HUES64 (cell line): ENCODE measurements at regions not wholly inside any gene's neighbourhood (a gene's known extent, or its start where the extent isn't known, plus 50 kb on each side); places are given as distances from the start of the nearest gene placed in this dataset.

ENCODE experiments used
- H3K27ac ChIP-seq: 2 replicates; pipeline ENCODE4 v1.7.0; 2013; ENCODE audit warnings: low read depth, low read length, inconsistent platforms
- H3K27me3 ChIP-seq: 2 replicates; pipeline ENCODE4 v1.6.1; 2013; ENCODE audit warnings: mild to moderate bottlenecking, low read length; ENCODE audit not compliant: insufficient read depth
- H3K36me3 ChIP-seq: 2 replicates; pipeline ENCODE4 v1.6.1; 2013; ENCODE audit warnings: mild to moderate bottlenecking, low read length; ENCODE audit not compliant: insufficient read depth
- H3K4me1 ChIP-seq: 2 replicates; pipeline ENCODE4 v1.6.1; 2013; ENCODE audit warnings: mild to moderate bottlenecking, low read length, moderate library complexity; ENCODE audit not compliant: insufficient read depth
- H3K4me3 ChIP-seq: 2 replicates; pipeline ENCODE4 v1.5.1; 2013; ENCODE audit warnings: mild to moderate bottlenecking, low read length, moderate library complexity
- H3K9ac ChIP-seq: 2 replicates; pipeline ENCODE4 v1.6.1; 2013; ENCODE audit warnings: mild to moderate bottlenecking, low read depth, low read length
- H3K9me3 ChIP-seq: 2 replicates; pipeline ENCODE4 v1.6.1; 2013; ENCODE audit warnings: low read depth, low read length; ENCODE audit not compliant: insufficient read depth
- WGBS: fragments of 150-250, 120-280 bp; methylation state at CpG from one replicate; pipeline ENCODE4 v1.1.7; 2013; ENCODE audit warnings: missing lambda C conversion rate; 5-methylcytosine and 5-hydroxymethylcytosine counted together

GRCh38 chr4:124887739-124888138, 175.2 kb upstream of the ANKRD50 start:
- no peaks in the 10 kb centered on the region for H3K27me3 ChIP-seq
- no peaks in the 10 kb centered on the region for H3K9me3 ChIP-seq
- 95% methylated on average over 2 of the region's 3 CpGs for WGBS
- no peak overlapping the region for H3K27ac ChIP-seq
- no peak overlapping the region for H3K9ac ChIP-seq
- no peaks in the 10 kb centered on the region for H3K36me3 ChIP-seq
- H3K4me1 ChIP-seq = peaks cover 10% of the 10 kb centered on the region
- no peak overlapping the region for H3K4me3 ChIP-seq

- no peak overlapping the region for H3K9ac ChIP-seq
- 86% methylated on average over 1 of the region's 2 CpGs for WGBS
- H3K9me3 ChIP-seq = no peaks in the 10 kb centered on the region
- H3K36me3 ChIP-seq = no peaks in the 10 kb centered on the region
- no peak overlapping the region for H3K4me3 ChIP-seq
- no peak overlapping the region for H3K27ac ChIP-seq
- no peaks in the 10 kb centered on the region for H3K27me3 ChIP-seq
- peaks cover 10% of the 10 kb centered on the region for H3K4me1 ChIP-seq
These were observed 171.8 kb upstream of the ANKRD50 start for GRCh38 chr4:124884316-124884715.

GRCh38 chr4:124883632-124884031, 171.1 kb upstream of the ANKRD50 start:
- peaks cover 10% of the 10 kb centered on the region for H3K4me1 ChIP-seq
- H3K4me3 ChIP-seq = no peak overlapping the region
- H3K9ac ChIP-seq = no peak overlapping the region
- no peaks in the 10 kb centered on the region for H3K27me3 ChIP-seq
- H3K36me3 ChIP-seq = no peaks in the 10 kb centered on the region
- WGBS = 90% methylated on average over 4 of the region's 4 CpGs
- H3K27ac ChIP-seq = no peak overlapping the region
- no peaks in the 10 kb centered on the region for H3K9me3 ChIP-seq

GRCh38 chr4:124879195-124879594, 166.7 kb upstream of the ANKRD50 start:
- WGBS = 100% methylated on average over 1 of the region's 2 CpGs
- H3K9me3 ChIP-seq = peaks cover 6% of the 10 kb centered on the region; the same call in 1 of the 2 replicates
- no peaks in the 10 kb centered on the region for H3K36me3 ChIP-seq
- no peak overlapping the region for H3K27ac ChIP-seq
- no peak overlapping the region for H3K4me3 ChIP-seq
- H3K9ac ChIP-seq = no peak overlapping the region
- no peaks in the 10 kb centered on the region for H3K27me3 ChIP-seq
- peaks cover 17% of the 10 kb centered on the region for H3K4me1 ChIP-seq

GRCh38 chr4:124874172-124874450, 161.6 kb upstream of the ANKRD50 start:
- H3K9me3 ChIP-seq = peaks cover 6% of the 10 kb centered on the region; the same call in 1 of the 2 replicates
- no peak overlapping the region for H3K4me3 ChIP-seq
- peaks cover 22% of the 10 kb centered on the region for H3K4me1 ChIP-seq
- peak overlapping the region; percentile 70; the same call in 1 of the 2 replicates for H3K27ac ChIP-seq
- no peak overlapping the region for H3K9ac ChIP-seq
- no peaks in the 10 kb centered on the region for H3K27me3 ChIP-seq
- H3K36me3 ChIP-seq = no peaks in the 10 kb centered on the region
- 31% methylated on average over 1 of the region's 2 CpGs for WGBS

GRCh38 chr4:124873361-124874171, 161.0 kb upstream of the ANKRD50 start:
- Histone ChIP-seq H3K27me3 (no peaks in the 10 kb centered on the region), H3K36me3 (no peaks in the 10 kb centered on the region), H3K9me3 (peaks cover 6% of the 10 kb centered on the region; the same call in 1 of the 2 replicates), H3K4me1 (peaks cover 22% of the 10 kb centered on the region), H3K27ac (peak overlapping the region; percentile 74), H3K9ac (no peak overlapping the region), H3K4me3 (0 out of 2 replicates have a peak overlapping the region, but pooled peaks have one; percentile 7)
- WGBS = 17% methylated on average over 2 of the region's 2 CpGs

- Histone ChIP-seq H3K4me3 (no peak overlapping the region), H3K27ac (no peak overlapping the region), H3K4me1 (peaks cover 22% of the 10 kb centered on the region), H3K9me3 (peaks cover 6% of the 10 kb centered on the region; the same call in 1 of the 2 replicates), H3K36me3 (no peaks in the 10 kb centered on the region), H3K27me3 (no peaks in the 10 kb centered on the region), H3K9ac (no peak overlapping the region)
- 100% methylated on average over 2 of the region's 2 CpGs for WGBS
These were observed 160.1 kb upstream of the ANKRD50 start for GRCh38 chr4:124872659-124873058.

GRCh38 chr4:124869961-124870495, 157.5 kb upstream of the ANKRD50 start:
- Histone ChIP-seq H3K4me3 (no peak overlapping the region), H3K27me3 (no peaks in the 10 kb centered on the region), H3K9me3 (no peaks in the 10 kb centered on the region), H3K4me1 (peaks cover 22% of the 10 kb centered on the region), H3K27ac (no peak overlapping the region), H3K36me3 (no peaks in the 10 kb centered on the region), H3K9ac (no peak overlapping the region)
- 94% methylated on average over 5 of the region's 6 CpGs for WGBS

- Histone ChIP-seq H3K9ac (no peak overlapping the region), H3K4me1 (peaks cover 10% of the 10 kb centered on the region), H3K9me3 (no peaks in the 10 kb centered on the region), H3K27ac (no peak overlapping the region), H3K36me3 (no peaks in the 10 kb centered on the region), H3K4me3 (no peak overlapping the region), H3K27me3 (no peaks in the 10 kb centered on the region)
- 92% methylated on average over 2 of the region's 2 CpGs for WGBS
These were observed 156.0 kb upstream of the ANKRD50 start for GRCh38 chr4:124868495-124868894.

GRCh38 chr4:124867536-124867935, 155.0 kb upstream of the ANKRD50 start:
- H3K36me3 ChIP-seq = no peaks in the 10 kb centered on the region
- H3K27ac ChIP-seq = no peak overlapping the region
- WGBS = 100% methylated on average over 1 of the region's 1 CpG
- H3K4me1 ChIP-seq = peaks cover under 1% of the 10 kb centered on the region
- no peak overlapping the region for H3K9ac ChIP-seq
- no peak overlapping the region for H3K4me3 ChIP-seq
- H3K27me3 ChIP-seq = no peaks in the 10 kb centered on the region
- no peaks in the 10 kb centered on the region for H3K9me3 ChIP-seq

GRCh38 chr4:124866301-124866700, 153.8 kb upstream of the ANKRD50 start:
- Histone ChIP-seq H3K27me3 (no peaks in the 10 kb centered on the region), H3K27ac (no peak overlapping the region), H3K36me3 (no peaks in the 10 kb centered on the region), H3K4me1 (no peaks in the 10 kb centered on the region), H3K9ac (no peak overlapping the region), H3K9me3 (no peaks in the 10 kb centered on the region), H3K4me3 (no peak overlapping the region)
- 92% methylated on average over 1 of the region's 1 CpG for WGBS
